D721Med (cell line): ENCODE measurements at regions not wholly inside any gene's neighbourhood (a gene's known extent, or its start where the extent isn't known, plus 50 kb on each side); places are given as distances from the start of the nearest gene placed in this dataset.

Source experiments
- DNase-seq: peaks from one replicate; pipeline ENCODE4 v3.0.0; 2011; ENCODE audit warnings: low spot score; ENCODE audit not compliant: insufficient read length
- FAIRE-seq: peaks from 2 replicates; lab custom pipeline; 2011; peaks lifted over from hg19 to GRCh38; lab: Jason Lieb, UNC
- CTCF ChIP-seq: IDR thresholded peaks from 2 replicates; pipeline ENCODE4 v1.5.1; 2012; ENCODE audit warnings: mild to moderate bottlenecking, control low read depth; ENCODE audit not compliant: insufficient read depth; ENCODE audit errors: missing control alignments

DNA sequence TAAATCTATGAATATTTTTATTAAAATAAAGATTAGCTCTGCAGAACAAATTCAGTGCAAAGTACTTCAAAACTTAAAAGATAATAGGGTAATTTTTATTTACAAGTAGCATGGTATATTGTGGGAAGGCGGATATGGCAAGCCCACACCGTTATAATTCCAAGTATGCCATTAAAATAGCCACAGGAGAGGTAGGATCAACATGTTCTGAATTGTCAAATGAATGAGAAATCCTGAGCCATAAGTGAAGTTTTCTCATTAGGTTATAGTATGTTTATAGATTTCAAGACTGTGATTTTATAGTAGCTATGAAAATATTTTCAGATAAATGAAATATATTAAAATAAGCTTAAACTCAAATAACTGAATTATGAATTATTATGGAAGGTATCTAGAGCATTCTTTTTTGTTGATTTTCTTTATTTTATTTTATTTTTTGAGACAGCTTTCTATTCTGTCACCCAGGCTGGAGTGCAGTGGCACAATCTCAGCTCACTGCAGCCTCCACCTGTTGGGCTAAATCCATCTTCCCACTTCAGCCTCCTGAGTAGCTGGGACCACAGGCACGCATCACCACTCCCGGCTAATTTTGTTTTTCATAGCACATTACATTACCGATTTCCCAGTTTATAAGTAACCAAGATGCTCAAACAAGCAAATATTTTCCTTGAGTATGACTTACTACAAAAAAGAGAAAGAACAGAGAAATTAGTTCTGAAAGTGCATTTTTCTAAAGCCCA lies 956.6 kb downstream of the GATA3 start:
- FAIRE-seq (no peak), DNase-seq (no peak)
- TF ChIP-seq CTCF: no peak

DNA sequence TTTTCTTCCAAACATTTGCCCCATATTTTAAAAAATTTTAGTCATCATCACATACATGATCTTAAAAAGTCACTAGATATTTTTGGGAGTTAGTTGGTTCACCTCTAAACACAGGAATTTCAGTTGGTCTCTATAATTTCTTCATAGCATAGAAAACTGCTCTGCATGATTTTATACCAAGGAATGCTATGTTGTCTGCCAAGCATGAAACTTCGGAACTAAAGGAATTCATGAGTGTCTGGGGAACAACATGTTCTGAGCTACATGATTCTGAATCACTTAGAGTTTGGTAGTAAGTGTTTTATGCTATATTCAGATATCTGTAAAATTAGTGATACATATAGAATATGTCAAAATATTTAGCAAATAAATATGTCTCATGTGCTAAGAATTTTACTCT lies 957.8 kb downstream of the GATA3 start:
- FAIRE-seq (no peak), DNase-seq (no peak)
- no peak for TF ChIP-seq CTCF

- no peak for TF ChIP-seq CTCF
- no peak for FAIRE-seq
- DNase-seq: no peak
Measured at GRCh38 chr10:9015005-9015404, 960.5 kb downstream of the GATA3 start.

GRCh38 chr10:9015447-9015846 lies 961.0 kb downstream of the GATA3 start:
- no peak for TF ChIP-seq CTCF
- DNase-seq (no peak), FAIRE-seq (no peak)

- DNase-seq (no peak), FAIRE-seq (no peak)
- no peak for TF ChIP-seq CTCF
Measured at GRCh38 chr10:9016930-9017329, 962.4 kb downstream of the GATA3 start.

- TF ChIP-seq CTCF: no peak
- DNase-seq (no peak), FAIRE-seq (no peak)
Measured at GRCh38 chr10:9018195-9019173, 964.0 kb downstream of the GATA3 start.

DNA sequence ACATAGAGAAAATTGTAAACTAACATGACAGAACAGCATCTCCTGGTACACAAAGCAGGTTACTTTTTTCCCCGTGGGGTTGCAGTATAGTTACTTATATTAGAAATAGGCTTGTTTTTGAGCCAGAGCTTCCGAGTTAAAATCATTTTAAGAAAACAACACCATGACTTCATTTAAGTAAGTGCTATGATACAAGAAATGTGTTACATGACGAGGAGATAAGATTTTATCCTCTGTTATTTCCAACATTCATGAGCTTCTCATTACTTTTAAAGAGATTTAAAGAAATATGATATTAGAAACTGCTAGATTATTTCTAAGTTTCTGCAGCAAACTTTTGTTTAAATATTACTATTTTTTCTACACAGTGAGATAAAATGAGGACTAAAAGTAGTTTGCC lies 968.7 kb downstream of the GATA3 start:
- FAIRE-seq (no peak), DNase-seq (no peak)
- TF ChIP-seq CTCF: no peak
